Natural killer cell (primary cell): ENCODE measurements at regions not wholly inside any gene's neighbourhood (a gene's known extent, or its start where the extent isn't known, plus 50 kb on each side); places are given as distances from the start of the nearest gene placed in this dataset.

Experiments
- ATAC-seq, 3 donors: fragments of 150-1000 bp in 2 of 3; fragments of 200-7000 bp in 1 of 3; cut with Tn5 transposase; 1 replicate in 1 of 3; 2 replicates in 2 of 3; pipeline ENCODE4 v1.10.0; 2021; ENCODE audit warnings: mild to moderate bottlenecking in 2 of 3, moderate library complexity in 2 of 3
- DNase-seq, 2 donors: peaks; one replicate each; pipeline versions ENCODE4 v3.0.0 to v3.0.0-alpha.2; 2013 to 2021; ENCODE audit warnings: mixed read lengths in 1 of 2
- H3K27ac ChIP-seq: one replicate; pipeline ENCODE4 v1.5.1; 2013; ENCODE audit warnings: mild to moderate bottlenecking, low read length
- H3K27me3 ChIP-seq: one replicate; pipeline ENCODE4 v1.6.1; 2013; ENCODE audit warnings: low read length; ENCODE audit not compliant: control insufficient read depth, insufficient read depth
- H3K36me3 ChIP-seq: one replicate; pipeline ENCODE4 v1.6.1; 2013; ENCODE audit warnings: low read length; ENCODE audit not compliant: control insufficient read depth, insufficient read depth
- H3K4me1 ChIP-seq: one replicate; pipeline ENCODE4 v1.6.1; 2013; ENCODE audit warnings: low read length; ENCODE audit not compliant: control insufficient read depth, insufficient read depth
- H3K4me3 ChIP-seq: one replicate; pipeline ENCODE4 v1.5.1; 2013; ENCODE audit warnings: low read length
- H3K9me3 ChIP-seq: one replicate; pipeline ENCODE4 v1.6.1; 2013; ENCODE audit warnings: low read length; ENCODE audit not compliant: control insufficient read depth, insufficient read depth
- H3K27ac Mint-ChIP-seq, 2 donors: one replicate each; pipeline ENCODE4 v1.8.0; 2022; ENCODE audit warnings: mild to moderate bottlenecking in 2 of 2, mixed read lengths in 2 of 2, moderate library complexity in 1 of 2
- H3K27me3 Mint-ChIP-seq, 2 donors: one replicate each; pipeline ENCODE4 v1.8.0; 2022; ENCODE audit warnings: low read depth in 2 of 2, mixed read lengths in 2 of 2
- H3K36me3 Mint-ChIP-seq: one replicate; pipeline ENCODE4 v1.8.0; 2022; ENCODE audit warnings: mixed read lengths
- H3K4me1 Mint-ChIP-seq, 2 donors: one replicate each; pipeline ENCODE4 v1.8.0; 2022; ENCODE audit warnings: mixed read lengths in 2 of 2
- H3K4me3 Mint-ChIP-seq: one replicate; pipeline ENCODE4 v1.8.0; 2022; ENCODE audit warnings: mild to moderate bottlenecking, moderate library complexity, mixed read lengths
- H3K9me3 Mint-ChIP-seq, 2 donors: one replicate each; pipeline ENCODE4 v1.8.0; 2022; ENCODE audit warnings: mixed read lengths in 2 of 2
- CTCF ChIP-seq: fragments of 200-600 bp; IDR thresholded peaks from one replicate; pipeline ENCODE4 v1.8.0; 2022; ENCODE audit warnings: antibody characterized with exemption
- WGBS: methylation state at CpG from one replicate; pipeline ENCODE4 v1.1.7; 2013; ENCODE audit warnings: missing lambda C conversion rate; ENCODE audit not compliant: insufficient coverage; 5-methylcytosine and 5-hydroxymethylcytosine counted together
- intact Hi-C: fragments of 100-400 bp; cut with micrococcal nuclease; formaldehyde crosslinking; loops from one replicate; pipeline ENCODE4 v1.14.2; 2022

DNA sequence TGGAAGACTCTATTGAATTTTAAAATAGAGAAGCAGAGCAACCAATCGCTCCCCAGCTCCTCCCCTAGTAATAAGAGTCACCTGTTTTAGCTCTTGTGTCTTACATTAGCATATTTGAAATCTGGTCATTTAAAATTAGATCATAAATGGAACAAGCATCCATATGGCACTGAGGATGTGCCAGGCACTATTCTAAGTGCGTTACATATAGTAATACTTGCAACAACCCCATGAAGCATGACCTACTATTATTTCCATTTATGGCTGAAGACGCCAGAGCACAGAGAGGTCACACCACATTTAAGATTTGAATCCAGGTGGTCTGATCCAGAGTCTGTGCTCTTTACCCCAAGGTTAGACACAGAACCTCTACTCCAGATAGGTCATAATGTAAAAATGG, 82.0 kb upstream of the HIVEP3 start:
- no peak overlapping the region for H3K27ac Mint-ChIP-seq

DNA sequence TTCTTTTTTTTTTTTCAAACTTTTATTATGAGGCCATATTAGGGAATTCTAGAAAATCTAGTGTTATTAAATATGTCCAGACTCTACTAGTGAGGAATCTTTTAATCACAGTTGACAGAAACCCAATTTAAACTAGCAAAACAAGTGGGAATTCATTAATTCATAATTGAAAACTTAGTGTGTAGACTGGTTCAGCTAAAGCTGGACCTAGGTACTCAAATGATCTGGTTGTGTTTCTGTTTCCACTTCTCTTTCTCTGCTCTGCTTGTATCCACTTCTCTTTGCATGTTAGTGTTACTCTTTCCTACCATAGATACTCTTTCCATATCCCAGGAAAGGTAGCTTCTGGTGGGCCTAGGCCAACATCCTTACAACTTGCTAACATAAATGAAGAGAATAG, 81.2 kb upstream of the HIVEP3 start:
- Histone ChIP-seq H3K27me3 (no peaks in the 10 kb centered on the region), H3K27ac (no peak overlapping the region), H3K4me3 (no peak overlapping the region), H3K9me3 (no peaks in the 10 kb centered on the region), H3K36me3 (no peaks in the 10 kb centered on the region), H3K4me1 (peaks cover 4% of the 10 kb centered on the region)
- no peak for ATAC-seq
- no peak for DNase-seq
- intact Hi-C loops, result no loop called here
- no peaks in the 10 kb centered on the region for H3K36me3 Mint-ChIP-seq
- H3K9me3 Mint-ChIP-seq, result no peaks in the 10 kb centered on the region
- H3K27ac Mint-ChIP-seq, result peak overlapping the region in 1 of 2 donors; percentile 9
- no peak for TF ChIP-seq CTCF
- peaks cover 46 to 59% of the 10 kb centered on the region in 2 donors for H3K4me1 Mint-ChIP-seq
- no peak overlapping the region for H3K4me3 Mint-ChIP-seq
- H3K27me3 Mint-ChIP-seq, result no peaks in the 10 kb centered on the region

More for the DNA sequence above, 82.0 kb upstream of the HIVEP3 start:
- no peak overlapping the region for H3K27ac ChIP-seq
- DNase-seq (no peak), ATAC-seq (no peak)
- no peak overlapping the region for H3K4me3 ChIP-seq
- Mint-ChIP-seq H3K27me3 (no peaks in the 10 kb centered on the region), H3K36me3 (no peaks in the 10 kb centered on the region), H3K9me3 (no peaks in the 10 kb centered on the region), H3K4me1 (peaks cover 37 to 53% of the 10 kb centered on the region in 2 donors), H3K4me3 (no peak overlapping the region)
- no peaks in the 10 kb centered on the region for H3K36me3 ChIP-seq
- WGBS, result 97% methylated on average over 3 of the region's 3 CpGs
- intact Hi-C loops, result no loop called here
- no peaks in the 10 kb centered on the region for H3K9me3 ChIP-seq
- no peak for TF ChIP-seq CTCF
- peaks cover 4% of the 10 kb centered on the region for H3K4me1 ChIP-seq
- no peaks in the 10 kb centered on the region for H3K27me3 ChIP-seq

DNA sequence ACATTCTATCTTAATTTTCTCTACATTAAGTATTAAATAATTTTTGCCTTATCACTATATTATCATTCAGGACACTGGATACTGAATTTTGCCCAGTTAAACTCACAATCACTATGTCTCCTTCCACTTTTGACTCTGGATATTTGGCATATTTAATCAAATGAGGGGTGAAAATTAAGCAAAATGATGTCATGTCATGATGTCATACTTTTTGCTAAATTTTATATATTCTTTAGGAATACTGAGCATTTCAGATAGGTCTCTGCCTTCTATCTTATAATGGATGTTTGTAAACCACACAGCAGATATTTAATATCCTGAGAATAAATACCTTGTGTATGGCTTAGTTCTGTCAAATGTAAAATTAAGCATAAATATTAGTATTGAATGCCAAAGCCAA, 79.5 kb upstream of the HIVEP3 start:
- no peaks in the 10 kb centered on the region for H3K36me3 ChIP-seq
- no peaks in the 10 kb centered on the region for H3K27me3 Mint-ChIP-seq

More for the DNA sequence above, 79.5 kb upstream of the HIVEP3 start:
- ATAC-seq (no peak), DNase-seq (no peak)
- no peak overlapping the region for H3K4me3 ChIP-seq
- H3K4me1 ChIP-seq, result peaks cover 4% of the 10 kb centered on the region
- no peaks in the 10 kb centered on the region for H3K27me3 ChIP-seq
- no peak for TF ChIP-seq CTCF
- intact Hi-C loops, result no loop called here
- no peak overlapping the region for H3K27ac Mint-ChIP-seq
- H3K9me3 ChIP-seq, result no peaks in the 10 kb centered on the region
- H3K9me3 Mint-ChIP-seq, result peaks cover 0 to 3% of the 10 kb centered on the region in 2 donors
- H3K4me3 Mint-ChIP-seq, result no peak overlapping the region
- no peaks in the 10 kb centered on the region for H3K36me3 Mint-ChIP-seq
- peaks cover 54 to 59% of the 10 kb centered on the region in 2 donors for H3K4me1 Mint-ChIP-seq
- no peak overlapping the region for H3K27ac ChIP-seq
